ENCODE measurements at regions not wholly inside any gene's neighbourhood (a gene's known extent, or its start where the extent isn't known, plus 50 kb on each side); places are given as distances from the start of the nearest gene placed in this dataset.

DNA sequence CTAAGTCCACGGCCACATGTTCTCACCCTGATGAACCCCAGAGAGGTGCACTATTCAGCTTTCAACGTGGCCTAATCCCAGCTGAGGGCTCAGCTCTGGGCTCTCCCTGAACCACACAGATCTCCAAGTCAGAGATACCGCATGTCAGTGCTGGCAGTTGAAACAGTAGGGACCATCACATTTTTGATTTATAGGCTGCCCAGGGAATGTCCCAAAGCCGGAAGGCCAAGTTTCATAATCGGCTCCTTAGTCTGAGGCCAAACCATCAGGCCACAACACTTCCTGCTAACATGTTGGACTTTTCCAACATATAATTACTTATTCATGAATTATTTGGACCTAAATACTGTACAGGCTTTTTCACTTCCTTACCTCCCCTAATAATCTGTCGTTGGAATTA is 91.9 kb upstream of the KLHL29 start:
- TF ChIP-seq, protein P1, sequence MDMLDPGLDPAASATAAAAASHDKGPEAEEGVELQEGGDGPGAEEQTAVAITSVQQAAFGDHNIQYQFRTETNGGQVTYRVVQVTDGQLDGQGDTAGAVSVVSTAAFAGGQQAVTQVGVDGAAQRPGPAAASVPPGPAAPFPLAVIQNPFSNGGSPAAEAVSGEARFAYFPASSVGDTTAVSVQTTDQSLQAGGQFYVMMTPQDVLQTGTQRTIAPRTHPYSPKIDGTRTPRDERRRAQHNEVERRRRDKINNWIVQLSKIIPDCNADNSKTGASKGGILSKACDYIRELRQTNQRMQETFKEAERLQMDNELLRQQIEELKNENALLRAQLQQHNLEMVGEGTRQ (CRISPR knock-in tag; IDR thresholded peaks at IDR 0.05) = no peak
- TF ChIP-seq, protein P2, sequence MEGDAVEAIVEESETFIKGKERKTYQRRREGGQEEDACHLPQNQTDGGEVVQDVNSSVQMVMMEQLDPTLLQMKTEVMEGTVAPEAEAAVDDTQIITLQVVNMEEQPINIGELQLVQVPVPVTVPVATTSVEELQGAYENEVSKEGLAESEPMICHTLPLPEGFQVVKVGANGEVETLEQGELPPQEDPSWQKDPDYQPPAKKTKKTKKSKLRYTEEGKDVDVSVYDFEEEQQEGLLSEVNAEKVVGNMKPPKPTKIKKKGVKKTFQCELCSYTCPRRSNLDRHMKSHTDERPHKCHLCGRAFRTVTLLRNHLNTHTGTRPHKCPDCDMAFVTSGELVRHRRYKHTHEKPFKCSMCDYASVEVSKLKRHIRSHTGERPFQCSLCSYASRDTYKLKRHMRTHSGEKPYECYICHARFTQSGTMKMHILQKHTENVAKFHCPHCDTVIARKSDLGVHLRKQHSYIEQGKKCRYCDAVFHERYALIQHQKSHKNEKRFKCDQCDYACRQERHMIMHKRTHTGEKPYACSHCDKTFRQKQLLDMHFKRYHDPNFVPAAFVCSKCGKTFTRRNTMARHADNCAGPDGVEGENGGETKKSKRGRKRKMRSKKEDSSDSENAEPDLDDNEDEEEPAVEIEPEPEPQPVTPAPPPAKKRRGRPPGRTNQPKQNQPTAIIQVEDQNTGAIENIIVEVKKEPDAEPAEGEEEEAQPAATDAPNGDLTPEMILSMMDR (IDR thresholded peaks at IDR 0.05) = no peak
- TF ChIP-seq, protein P3, sequence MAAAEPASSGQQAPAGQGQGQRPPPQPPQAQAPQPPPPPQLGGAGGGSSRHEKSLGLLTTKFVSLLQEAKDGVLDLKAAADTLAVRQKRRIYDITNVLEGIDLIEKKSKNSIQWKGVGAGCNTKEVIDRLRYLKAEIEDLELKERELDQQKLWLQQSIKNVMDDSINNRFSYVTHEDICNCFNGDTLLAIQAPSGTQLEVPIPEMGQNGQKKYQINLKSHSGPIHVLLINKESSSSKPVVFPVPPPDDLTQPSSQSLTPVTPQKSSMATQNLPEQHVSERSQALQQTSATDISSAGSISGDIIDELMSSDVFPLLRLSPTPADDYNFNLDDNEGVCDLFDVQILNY (CRISPR knock-in tag; IDR thresholded peaks at IDR 0.05) = no peak

All from WTC11 (cell line).